K562 (cell line): ENCODE measurements at regions not wholly inside any gene's neighbourhood (a gene's known extent, or its start where the extent isn't known, plus 50 kb on each side); places are given as distances from the start of the nearest gene placed in this dataset.
A peak's percentile ranks its signal among the peaks of the same experiment; 100 is the strongest.

ENCODE experiments used
- BCOR ChIP-seq: fragments of 450-650 bp; IDR thresholded peaks from 2 replicates; pipeline ENCODE4 v1.6.1; 2016
- COPS2 ChIP-seq: fragments of 450-650 bp; conservative IDR thresholded peaks from 2 replicates; pipeline ENCODE4 v1.6.1; 2016; ENCODE audit warnings: mild to moderate bottlenecking, moderate library complexity
- GATAD2B ChIP-seq: fragments of 450-650 bp; IDR thresholded peaks from 2 replicates; pipeline ENCODE4 v1.6.1; 2017; ENCODE audit warnings: mild to moderate bottlenecking, borderline replicate concordance
- GTF2F1 ChIP-seq: IDR thresholded peaks from 2 replicates; pipeline ENCODE4 v1.6.1; 2011; ENCODE audit warnings: low read depth, low read length, improper control_type of control experiment
- KLF13 ChIP-seq: fragments of 450-650 bp; IDR thresholded peaks from 2 replicates; pipeline ENCODE4 v1.6.1; 2016; ENCODE audit warnings: missing genetic modification characterization, low read depth, mild to moderate bottlenecking, missing compliant biosample characterization, moderate library complexity, borderline replicate concordance
- MAZ ChIP-seq, 2 experiments: fragments of 450-650 bp in 1 of 2; sonication (generic) in 1 of 2; formaldehyde crosslinking; IDR thresholded peaks in 1 of 2; conservative IDR thresholded peaks in 1 of 2; 2 replicates each; pipeline versions ENCODE4 v1.4.0 to v1.5.0; 2020; ENCODE audit warnings: mild to moderate bottlenecking in 1 of 2, missing genetic modification reagents in 1 of 2
- MYBL2 ChIP-seq, 2 experiments: fragments of 450-650 bp in 1 of 2; sonication (generic) in 1 of 2; formaldehyde crosslinking in 1 of 2; IDR thresholded peaks; 2 replicates each; pipeline versions ENCODE4 v1.6.1 to v1.8.1; 2017 to 2022; ENCODE audit warnings: borderline replicate concordance in 1 of 2, inconsistent platforms in 1 of 2, low read depth in 1 of 2, mild to moderate bottlenecking in 1 of 2, missing genetic modification reagents in 1 of 2, moderate library complexity in 1 of 2
- NBN ChIP-seq: fragments of 450-650 bp; IDR thresholded peaks from 2 replicates; pipeline ENCODE4 v1.6.1; 2016; ENCODE audit warnings: low read depth, mild to moderate bottlenecking
- NR1H2 ChIP-seq: sonication (generic); formaldehyde crosslinking; IDR thresholded peaks from 2 replicates; pipeline ENCODE4 v1.4.0; 2020; ENCODE audit warnings: mild to moderate bottlenecking, missing genetic modification reagents
- RB1 ChIP-seq: fragments of 450-650 bp; IDR thresholded peaks from 2 replicates; pipeline ENCODE4 v1.6.1; 2017; ENCODE audit warnings: low read depth, mild to moderate bottlenecking
- SMARCA5 ChIP-seq: fragments of 450-650 bp; IDR thresholded peaks from 2 replicates; pipeline ENCODE4 v1.6.1; 2016
- ZFP36 ChIP-seq: fragments of 150-350 bp; IDR thresholded peaks from 2 replicates; pipeline ENCODE4 v1.6.1; 2018; ENCODE audit warnings: low read length, low read depth; ENCODE audit not compliant: partially characterized antibody
- ZNF239 ChIP-seq: fragments of 250-450 bp; sonication (Bioruptor Pico); IDR thresholded peaks from 2 replicates; pipeline ENCODE4 v1.4.0; 2020; ENCODE audit warnings: mild to moderate bottlenecking
- ZNF830 ChIP-seq: fragments of 250-450 bp; sonication (Bioruptor Pico); IDR thresholded peaks from 2 replicates; pipeline ENCODE4 v1.5.0; 2021; ENCODE audit warnings: mild to moderate bottlenecking
- ZZZ3 ChIP-seq: fragments of 450-650 bp; IDR thresholded peaks from 2 replicates; pipeline ENCODE4 v1.6.1; 2016; ENCODE audit warnings: antibody characterized with exemption, mild to moderate bottlenecking, moderate library complexity
- TF ChIP-seq, protein P1 (sequence below): fragments of 450-650 bp; IDR thresholded peaks from 2 replicates; pipeline ENCODE4 v1.6.1; 2016; ENCODE audit warnings: mild to moderate bottlenecking, moderate library complexity
- TF ChIP-seq, protein P2 (sequence below): fragments of 450-650 bp; formaldehyde crosslinking; conservative IDR thresholded peaks from 2 replicates; pipeline ENCODE4 v1.4.0; 2022; ENCODE audit warnings: mild to moderate bottlenecking, missing genetic modification characterization
- TF ChIP-seq, protein P3 (sequence below): fragments of 250-450 bp; sonication (Bioruptor Pico); IDR thresholded peaks from 2 replicates; pipeline ENCODE4 v1.8.0; 2021; ENCODE audit warnings: moderate library complexity, mild to moderate bottlenecking, inconsistent platforms

GRCh38 chr6:100165442-100165841, 171.4 kb upstream of the MCHR2 start (continued):
- TF ChIP-seq, protein P1, sequence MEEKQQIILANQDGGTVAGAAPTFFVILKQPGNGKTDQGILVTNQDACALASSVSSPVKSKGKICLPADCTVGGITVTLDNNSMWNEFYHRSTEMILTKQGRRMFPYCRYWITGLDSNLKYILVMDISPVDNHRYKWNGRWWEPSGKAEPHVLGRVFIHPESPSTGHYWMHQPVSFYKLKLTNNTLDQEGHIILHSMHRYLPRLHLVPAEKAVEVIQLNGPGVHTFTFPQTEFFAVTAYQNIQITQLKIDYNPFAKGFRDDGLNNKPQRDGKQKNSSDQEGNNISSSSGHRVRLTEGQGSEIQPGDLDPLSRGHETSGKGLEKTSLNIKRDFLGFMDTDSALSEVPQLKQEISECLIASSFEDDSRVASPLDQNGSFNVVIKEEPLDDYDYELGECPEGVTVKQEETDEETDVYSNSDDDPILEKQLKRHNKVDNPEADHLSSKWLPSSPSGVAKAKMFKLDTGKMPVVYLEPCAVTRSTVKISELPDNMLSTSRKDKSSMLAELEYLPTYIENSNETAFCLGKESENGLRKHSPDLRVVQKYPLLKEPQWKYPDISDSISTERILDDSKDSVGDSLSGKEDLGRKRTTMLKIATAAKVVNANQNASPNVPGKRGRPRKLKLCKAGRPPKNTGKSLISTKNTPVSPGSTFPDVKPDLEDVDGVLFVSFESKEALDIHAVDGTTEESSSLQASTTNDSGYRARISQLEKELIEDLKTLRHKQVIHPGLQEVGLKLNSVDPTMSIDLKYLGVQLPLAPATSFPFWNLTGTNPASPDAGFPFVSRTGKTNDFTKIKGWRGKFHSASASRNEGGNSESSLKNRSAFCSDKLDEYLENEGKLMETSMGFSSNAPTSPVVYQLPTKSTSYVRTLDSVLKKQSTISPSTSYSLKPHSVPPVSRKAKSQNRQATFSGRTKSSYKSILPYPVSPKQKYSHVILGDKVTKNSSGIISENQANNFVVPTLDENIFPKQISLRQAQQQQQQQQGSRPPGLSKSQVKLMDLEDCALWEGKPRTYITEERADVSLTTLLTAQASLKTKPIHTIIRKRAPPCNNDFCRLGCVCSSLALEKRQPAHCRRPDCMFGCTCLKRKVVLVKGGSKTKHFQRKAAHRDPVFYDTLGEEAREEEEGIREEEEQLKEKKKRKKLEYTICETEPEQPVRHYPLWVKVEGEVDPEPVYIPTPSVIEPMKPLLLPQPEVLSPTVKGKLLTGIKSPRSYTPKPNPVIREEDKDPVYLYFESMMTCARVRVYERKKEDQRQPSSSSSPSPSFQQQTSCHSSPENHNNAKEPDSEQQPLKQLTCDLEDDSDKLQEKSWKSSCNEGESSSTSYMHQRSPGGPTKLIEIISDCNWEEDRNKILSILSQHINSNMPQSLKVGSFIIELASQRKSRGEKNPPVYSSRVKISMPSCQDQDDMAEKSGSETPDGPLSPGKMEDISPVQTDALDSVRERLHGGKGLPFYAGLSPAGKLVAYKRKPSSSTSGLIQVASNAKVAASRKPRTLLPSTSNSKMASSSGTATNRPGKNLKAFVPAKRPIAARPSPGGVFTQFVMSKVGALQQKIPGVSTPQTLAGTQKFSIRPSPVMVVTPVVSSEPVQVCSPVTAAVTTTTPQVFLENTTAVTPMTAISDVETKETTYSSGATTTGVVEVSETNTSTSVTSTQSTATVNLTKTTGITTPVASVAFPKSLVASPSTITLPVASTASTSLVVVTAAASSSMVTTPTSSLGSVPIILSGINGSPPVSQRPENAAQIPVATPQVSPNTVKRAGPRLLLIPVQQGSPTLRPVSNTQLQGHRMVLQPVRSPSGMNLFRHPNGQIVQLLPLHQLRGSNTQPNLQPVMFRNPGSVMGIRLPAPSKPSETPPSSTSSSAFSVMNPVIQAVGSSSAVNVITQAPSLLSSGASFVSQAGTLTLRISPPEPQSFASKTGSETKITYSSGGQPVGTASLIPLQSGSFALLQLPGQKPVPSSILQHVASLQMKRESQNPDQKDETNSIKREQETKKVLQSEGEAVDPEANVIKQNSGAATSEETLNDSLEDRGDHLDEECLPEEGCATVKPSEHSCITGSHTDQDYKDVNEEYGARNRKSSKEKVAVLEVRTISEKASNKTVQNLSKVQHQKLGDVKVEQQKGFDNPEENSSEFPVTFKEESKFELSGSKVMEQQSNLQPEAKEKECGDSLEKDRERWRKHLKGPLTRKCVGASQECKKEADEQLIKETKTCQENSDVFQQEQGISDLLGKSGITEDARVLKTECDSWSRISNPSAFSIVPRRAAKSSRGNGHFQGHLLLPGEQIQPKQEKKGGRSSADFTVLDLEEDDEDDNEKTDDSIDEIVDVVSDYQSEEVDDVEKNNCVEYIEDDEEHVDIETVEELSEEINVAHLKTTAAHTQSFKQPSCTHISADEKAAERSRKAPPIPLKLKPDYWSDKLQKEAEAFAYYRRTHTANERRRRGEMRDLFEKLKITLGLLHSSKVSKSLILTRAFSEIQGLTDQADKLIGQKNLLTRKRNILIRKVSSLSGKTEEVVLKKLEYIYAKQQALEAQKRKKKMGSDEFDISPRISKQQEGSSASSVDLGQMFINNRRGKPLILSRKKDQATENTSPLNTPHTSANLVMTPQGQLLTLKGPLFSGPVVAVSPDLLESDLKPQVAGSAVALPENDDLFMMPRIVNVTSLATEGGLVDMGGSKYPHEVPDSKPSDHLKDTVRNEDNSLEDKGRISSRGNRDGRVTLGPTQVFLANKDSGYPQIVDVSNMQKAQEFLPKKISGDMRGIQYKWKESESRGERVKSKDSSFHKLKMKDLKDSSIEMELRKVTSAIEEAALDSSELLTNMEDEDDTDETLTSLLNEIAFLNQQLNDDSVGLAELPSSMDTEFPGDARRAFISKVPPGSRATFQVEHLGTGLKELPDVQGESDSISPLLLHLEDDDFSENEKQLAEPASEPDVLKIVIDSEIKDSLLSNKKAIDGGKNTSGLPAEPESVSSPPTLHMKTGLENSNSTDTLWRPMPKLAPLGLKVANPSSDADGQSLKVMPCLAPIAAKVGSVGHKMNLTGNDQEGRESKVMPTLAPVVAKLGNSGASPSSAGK: no peak
- TF ChIP-seq, protein P2, sequence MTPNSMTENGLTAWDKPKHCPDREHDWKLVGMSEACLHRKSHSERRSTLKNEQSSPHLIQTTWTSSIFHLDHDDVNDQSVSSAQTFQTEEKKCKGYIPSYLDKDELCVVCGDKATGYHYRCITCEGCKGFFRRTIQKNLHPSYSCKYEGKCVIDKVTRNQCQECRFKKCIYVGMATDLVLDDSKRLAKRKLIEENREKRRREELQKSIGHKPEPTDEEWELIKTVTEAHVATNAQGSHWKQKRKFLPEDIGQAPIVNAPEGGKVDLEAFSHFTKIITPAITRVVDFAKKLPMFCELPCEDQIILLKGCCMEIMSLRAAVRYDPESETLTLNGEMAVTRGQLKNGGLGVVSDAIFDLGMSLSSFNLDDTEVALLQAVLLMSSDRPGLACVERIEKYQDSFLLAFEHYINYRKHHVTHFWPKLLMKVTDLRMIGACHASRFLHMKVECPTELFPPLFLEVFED (CRISPR knock-in tag): no peak
- peak; percentile 51; the same call in 1 of the 2 replicates for TF ChIP-seq BCOR
- no peak for TF ChIP-seq ZNF830
- TF ChIP-seq ZNF239: no peak
- no peak for TF ChIP-seq COPS2
- TF ChIP-seq NR1H2 (CRISPR knock-in tag): no peak
- no peak for TF ChIP-seq SMARCA5
- no peak for TF ChIP-seq RB1
- no peak for TF ChIP-seq GTF2F1
- no peak for TF ChIP-seq KLF13 (tag)
- no peak for TF ChIP-seq GATAD2B
- TF ChIP-seq ZZZ3: no peak
- TF ChIP-seq, protein P3, sequence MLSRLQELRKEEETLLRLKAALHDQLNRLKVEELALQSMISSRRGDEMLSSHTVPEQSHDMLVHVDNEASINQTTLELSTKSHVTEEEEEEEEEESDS (CRISPR knock-in tag): no peak
- TF ChIP-seq NBN: no peak
- no peak for TF ChIP-seq MAZ (CRISPR knock-in tag; conservative IDR thresholded peaks at IDR 0.05 in 1 of 2, IDR thresholded peaks at IDR 0.05 in 1 of 2)
- TF ChIP-seq ZFP36: peak; percentile 63
- TF ChIP-seq MYBL2 (IDR thresholded peaks at IDR 0.05; ENCODE audit: low read depth): no peak
- no peak for TF ChIP-seq MYBL2 (CRISPR knock-in tag; IDR thresholded peaks at IDR 0.05; ENCODE audit: borderline replicate concordance)
